Activated B cell treated with CpG ODN at 0.5 μM for 24 hours (primary cell): ENCODE measurements at regions not wholly inside any gene's neighbourhood (a gene's known extent, or its start where the extent isn't known, plus 50 kb on each side); places are given as distances from the start of the nearest gene placed in this dataset.

Experiments
- ATAC-seq: fragments of 200-7000 bp; cut with Tn5 transposase; one replicate; pipeline ENCODE4 v1.10.0; 2021; ENCODE audit warnings: low read depth, mild to moderate bottlenecking, moderate library complexity
- CTCF ChIA-PET: fragments of 350-600 bp; sonication (Branson Sonifier 250); formaldehyde crosslinking; loops from one replicate; lab custom pipeline; 2021; ENCODE audit warnings: antibody characterized with exemption; lab: Charles Lee
- POLR2A ChIA-PET: fragments of 350-600 bp; sonication (Branson Sonifier 250); formaldehyde crosslinking; loops from one replicate; lab custom pipeline; 2021; ENCODE audit warnings: antibody characterized with exemption; lab: Charles Lee
- DNase-seq: peaks from one replicate; pipeline ENCODE4 v3.0.0; 2022
- H3K27ac Mint-ChIP-seq: one replicate; pipeline ENCODE4 v1.8.0; 2020; ENCODE audit warnings: mixed read lengths
- H3K27me3 Mint-ChIP-seq: one replicate; pipeline ENCODE4 v1.8.0; 2021; ENCODE audit warnings: mixed read lengths
- H3K36me3 Mint-ChIP-seq: one replicate; pipeline ENCODE4 v1.8.0; 2021; ENCODE audit warnings: low read depth, mixed read lengths
- H3K4me1 Mint-ChIP-seq: one replicate; pipeline ENCODE4 v1.8.0; 2021; ENCODE audit warnings: mixed read lengths
- H3K4me3 Mint-ChIP-seq: one replicate; pipeline ENCODE4 v1.8.0; 2020; ENCODE audit warnings: mild to moderate bottlenecking, mixed read lengths
- H3K9me3 Mint-ChIP-seq: one replicate; pipeline ENCODE4 v1.8.0; 2020; ENCODE audit warnings: mixed read lengths
- intact Hi-C: fragments of 100-400 bp; cut with micrococcal nuclease; formaldehyde crosslinking; loops from one replicate; pipeline ENCODE4 v1.15.1; 2024
- TF ChIP-seq, protein P1 (sequence below): fragments of 200-600 bp; IDR thresholded peaks from one replicate; pipeline ENCODE4 v1.8.0; 2022; ENCODE audit warnings: antibody characterized with exemption, mild to moderate bottlenecking

GRCh38 chr2:21804151-21804550 is 680.4 kb downstream of the TDRD15 start:
- H3K27me3 Mint-ChIP-seq: no peaks in the 10 kb centered on the region
- no peak overlapping the region for H3K27ac Mint-ChIP-seq

DNA sequence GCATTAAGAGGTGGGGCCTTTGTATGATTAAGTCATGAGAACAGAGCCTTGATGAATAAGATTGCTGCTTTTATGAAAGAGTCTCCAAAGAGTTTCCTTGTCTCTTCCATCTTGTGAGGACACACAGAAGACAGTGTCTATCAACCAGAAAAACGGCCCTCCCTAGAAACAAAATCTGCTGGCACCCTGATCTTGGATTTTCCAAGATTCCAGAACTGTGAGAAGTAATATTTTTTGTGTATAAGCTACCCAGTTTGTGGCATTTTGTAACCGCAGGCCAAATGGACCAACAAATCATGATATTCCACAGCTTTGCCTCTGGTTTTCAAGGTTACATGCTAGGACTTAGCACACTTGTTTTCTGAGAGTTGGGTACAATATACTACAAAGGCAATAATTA is 687.8 kb downstream of the TDRD15 start:
- TF ChIP-seq, protein P1, sequence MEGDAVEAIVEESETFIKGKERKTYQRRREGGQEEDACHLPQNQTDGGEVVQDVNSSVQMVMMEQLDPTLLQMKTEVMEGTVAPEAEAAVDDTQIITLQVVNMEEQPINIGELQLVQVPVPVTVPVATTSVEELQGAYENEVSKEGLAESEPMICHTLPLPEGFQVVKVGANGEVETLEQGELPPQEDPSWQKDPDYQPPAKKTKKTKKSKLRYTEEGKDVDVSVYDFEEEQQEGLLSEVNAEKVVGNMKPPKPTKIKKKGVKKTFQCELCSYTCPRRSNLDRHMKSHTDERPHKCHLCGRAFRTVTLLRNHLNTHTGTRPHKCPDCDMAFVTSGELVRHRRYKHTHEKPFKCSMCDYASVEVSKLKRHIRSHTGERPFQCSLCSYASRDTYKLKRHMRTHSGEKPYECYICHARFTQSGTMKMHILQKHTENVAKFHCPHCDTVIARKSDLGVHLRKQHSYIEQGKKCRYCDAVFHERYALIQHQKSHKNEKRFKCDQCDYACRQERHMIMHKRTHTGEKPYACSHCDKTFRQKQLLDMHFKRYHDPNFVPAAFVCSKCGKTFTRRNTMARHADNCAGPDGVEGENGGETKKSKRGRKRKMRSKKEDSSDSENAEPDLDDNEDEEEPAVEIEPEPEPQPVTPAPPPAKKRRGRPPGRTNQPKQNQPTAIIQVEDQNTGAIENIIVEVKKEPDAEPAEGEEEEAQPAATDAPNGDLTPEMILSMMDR: no peak
- no peaks in the 10 kb centered on the region for H3K36me3 Mint-ChIP-seq
- peaks cover 2% of the 10 kb centered on the region for H3K9me3 Mint-ChIP-seq
- ATAC-seq (no peak), DNase-seq (no peak)
- CTCF ChIA-PET: no interaction called here
- H3K4me1 Mint-ChIP-seq: no peaks in the 10 kb centered on the region
- H3K27ac Mint-ChIP-seq: no peak overlapping the region
- POLR2A ChIA-PET: no interaction called here
- H3K4me3 Mint-ChIP-seq: no peak overlapping the region
- intact Hi-C loops: no loop called here
- no peaks in the 10 kb centered on the region for H3K27me3 Mint-ChIP-seq

More at GRCh38 chr2:21804151-21804550, 680.4 kb downstream of the TDRD15 start:
- DNase-seq: no peak
- Mint-ChIP-seq H3K4me1 (no peaks in the 10 kb centered on the region), H3K36me3 (no peaks in the 10 kb centered on the region), H3K4me3 (no peak overlapping the region), H3K9me3 (no peaks in the 10 kb centered on the region)
- CTCF ChIA-PET: no interaction called here
- TF ChIP-seq, protein P1: no peak
- no peak for ATAC-seq
- intact Hi-C loops: no loop called here
- POLR2A ChIA-PET: no interaction called here

- DNase-seq (no peak), ATAC-seq (no peak)
- TF ChIP-seq, protein P1: no peak
- ChIA-PET CTCF (no interaction called here), POLR2A (no interaction called here)
- Mint-ChIP-seq H3K27ac (no peak overlapping the region), H3K4me3 (no peak overlapping the region), H3K27me3 (no peaks in the 10 kb centered on the region), H3K9me3 (peaks cover 4% of the 10 kb centered on the region), H3K4me1 (no peaks in the 10 kb centered on the region), H3K36me3 (no peaks in the 10 kb centered on the region)
- intact Hi-C loops: no loop called here
Measured at GRCh38 chr2:21812766-21813165, 689.0 kb downstream of the TDRD15 start.

- ChIA-PET CTCF (no interaction called here), POLR2A (no interaction called here)
- no peak overlapping the region for H3K27ac Mint-ChIP-seq
- H3K4me1 Mint-ChIP-seq: no peaks in the 10 kb centered on the region
- ATAC-seq (no peak), DNase-seq (no peak)
- intact Hi-C loops: no loop called here
- TF ChIP-seq, protein P1: no peak
- no peaks in the 10 kb centered on the region for H3K36me3 Mint-ChIP-seq
- peaks cover 4% of the 10 kb centered on the region for H3K9me3 Mint-ChIP-seq
- H3K4me3 Mint-ChIP-seq: no peak overlapping the region
- no peaks in the 10 kb centered on the region for H3K27me3 Mint-ChIP-seq
Measured at GRCh38 chr2:21814588-21815149, 690.9 kb downstream of the TDRD15 start.

DNA sequence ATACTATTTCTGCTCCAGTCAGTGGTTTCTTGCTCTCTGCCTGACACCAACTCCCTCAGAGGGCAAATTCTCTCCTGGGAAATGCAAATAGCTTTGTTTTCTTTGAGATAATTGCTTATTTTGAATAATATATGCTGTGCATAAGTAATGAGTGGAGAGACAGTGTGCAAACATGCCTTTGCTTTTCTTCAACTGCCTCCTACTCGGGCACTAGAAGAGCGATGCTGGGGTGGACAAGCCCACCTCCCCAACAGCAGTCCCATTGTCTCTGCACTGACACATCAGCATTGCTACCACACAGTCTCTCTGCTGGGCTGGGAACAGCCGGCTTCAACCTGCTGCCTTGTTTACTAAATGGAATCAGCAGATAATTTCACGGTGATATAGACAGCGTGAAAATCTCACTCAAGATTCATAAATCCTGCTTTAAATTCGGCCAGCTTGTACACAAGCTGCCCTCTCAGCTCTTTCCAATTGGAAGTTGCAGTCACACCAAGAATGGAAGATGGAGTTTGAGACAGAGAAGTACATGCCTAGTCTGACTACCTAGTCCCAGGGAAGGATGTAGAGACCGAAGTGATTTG is 694.5 kb downstream of the TDRD15 start:
- peaks cover 5% of the 10 kb centered on the region for H3K9me3 Mint-ChIP-seq
- ChIA-PET POLR2A (no interaction called here), CTCF (no interaction called here)
- no peak overlapping the region for H3K4me3 Mint-ChIP-seq
- H3K4me1 Mint-ChIP-seq: no peaks in the 10 kb centered on the region
- H3K27ac Mint-ChIP-seq: no peak overlapping the region
- TF ChIP-seq, protein P1: no peak
- no peaks in the 10 kb centered on the region for H3K27me3 Mint-ChIP-seq
- ATAC-seq: no peak
- DNase-seq: no peak
- H3K36me3 Mint-ChIP-seq: no peaks in the 10 kb centered on the region
- intact Hi-C loops: no loop called here
